ENCODE measurements at regions not wholly inside any gene's neighbourhood (a gene's known extent, or its start where the extent isn't known, plus 50 kb on each side); places are given as distances from the start of the nearest gene placed in this dataset.
"Not testable (repeated sequence)": the region's sequence is repeated elsewhere in the genome, so short reads cannot be mapped to it uniquely, and the experiment has no call there.

- H3K27ac ChIP-seq (ENCODE audit: control insufficient read depth, insufficient read depth, low read length); H3K27me3 ChIP-seq (ENCODE audit: control insufficient read depth, extremely low read depth, insufficient read depth, low read length); H3K79me2 ChIP-seq (ENCODE audit: control insufficient read depth, insufficient read depth, low read length); H3K4me1 ChIP-seq (ENCODE audit: control insufficient read depth, extremely low read depth, insufficient read depth, low read length); H3K9me1 ChIP-seq (ENCODE audit: control insufficient read depth, extremely low read depth, insufficient read depth, low read length); H3K4me2 ChIP-seq (ENCODE audit: control insufficient read depth, extremely low read depth, insufficient read depth, low read depth, low read length); H3K36me3 ChIP-seq (ENCODE audit: control insufficient read depth in 2 of 2, extremely low read depth in 1 of 2, insufficient read depth in 2 of 2, low read length in 2 of 2); H4K20me1 ChIP-seq (ENCODE audit: control insufficient read depth, extremely low read depth, insufficient read depth, low read length); H3K9me3 ChIP-seq (ENCODE audit: control insufficient read depth, low read depth, low read length); H3K9ac ChIP-seq (ENCODE audit: control insufficient read depth, extremely low read depth, insufficient read depth, low read length); dilution Hi-C loops (cut with MboI; ENCODE audit: extremely low pct_ligation_motif_present, low sequenced_read_pairs); H3K4me3 ChIP-seq (ENCODE audit: control insufficient read depth in 2 of 3, extremely low read depth in 1 of 3, insufficient read depth in 2 of 3, low read depth in 1 of 3, low read length in 3 of 3): not testable (repeated sequence)
- H2AFZ ChIP-seq (ENCODE audit: control insufficient read depth, low read length): peak overlapping the region; percentile 37
- FAIRE-seq: peak; percentile 96
- peak; percentile 0 for DNase-seq (ENCODE audit: low read depth, low spot score)
- peak; percentile 36 to 47 (median 41) for TF ChIP-seq CTCF (optimal IDR thresholded peaks at IDR 0.05 in 1 of 3, IDR thresholded peaks at IDR 0.05 in 1 of 3, conservative IDR thresholded peaks at IDR 0.05 in 1 of 3; ENCODE audit: extremely low read depth in 1 of 3, insufficient read depth in 2 of 3, low read length in 3 of 3)
These were observed 76.7 kb upstream of the NEK3 start for GRCh38 chr13:52235900-52236595.

GRCh38 chr13:52234928-52235327 is 75.5 kb upstream of the NEK3 start:
- H3K36me3 ChIP-seq (ENCODE audit: control insufficient read depth in 2 of 2, extremely low read depth in 1 of 2, insufficient read depth in 2 of 2, low read length in 2 of 2); H2AFZ ChIP-seq (ENCODE audit: control insufficient read depth, low read length); H4K20me1 ChIP-seq (ENCODE audit: control insufficient read depth, extremely low read depth, insufficient read depth, low read length); H3K79me2 ChIP-seq (ENCODE audit: control insufficient read depth, insufficient read depth, low read length); H3K4me3 ChIP-seq (ENCODE audit: control insufficient read depth in 2 of 3, extremely low read depth in 1 of 3, insufficient read depth in 2 of 3, low read depth in 1 of 3, low read length in 3 of 3); H3K4me2 ChIP-seq (ENCODE audit: control insufficient read depth, extremely low read depth, insufficient read depth, low read depth, low read length); H3K9me3 ChIP-seq (ENCODE audit: control insufficient read depth, low read depth, low read length); H3K9ac ChIP-seq (ENCODE audit: control insufficient read depth, extremely low read depth, insufficient read depth, low read length); dilution Hi-C loops (cut with MboI; ENCODE audit: extremely low pct_ligation_motif_present, low sequenced_read_pairs); DNase-seq (ENCODE audit: low read depth, low spot score); H3K9me1 ChIP-seq (ENCODE audit: control insufficient read depth, extremely low read depth, insufficient read depth, low read length); H3K4me1 ChIP-seq (ENCODE audit: control insufficient read depth, extremely low read depth, insufficient read depth, low read length); H3K27ac ChIP-seq (ENCODE audit: control insufficient read depth, insufficient read depth, low read length); FAIRE-seq; H3K27me3 ChIP-seq (ENCODE audit: control insufficient read depth, extremely low read depth, insufficient read depth, low read length): not testable (repeated sequence)

GRCh38 chr13:52223063-52223462 is 63.7 kb upstream of the NEK3 start:
- H3K27ac ChIP-seq (ENCODE audit: control insufficient read depth, insufficient read depth, low read length); H3K4me1 ChIP-seq (ENCODE audit: control insufficient read depth, extremely low read depth, insufficient read depth, low read length); H3K4me2 ChIP-seq (ENCODE audit: control insufficient read depth, extremely low read depth, insufficient read depth, low read depth, low read length); H4K20me1 ChIP-seq (ENCODE audit: control insufficient read depth, extremely low read depth, insufficient read depth, low read length); H3K27me3 ChIP-seq (ENCODE audit: control insufficient read depth, extremely low read depth, insufficient read depth, low read length); FAIRE-seq; H3K9me1 ChIP-seq (ENCODE audit: control insufficient read depth, extremely low read depth, insufficient read depth, low read length); H3K4me3 ChIP-seq (ENCODE audit: control insufficient read depth in 2 of 3, extremely low read depth in 1 of 3, insufficient read depth in 2 of 3, low read depth in 1 of 3, low read length in 3 of 3); H2AFZ ChIP-seq (ENCODE audit: control insufficient read depth, low read length); H3K36me3 ChIP-seq (ENCODE audit: control insufficient read depth in 2 of 2, extremely low read depth in 1 of 2, insufficient read depth in 2 of 2, low read length in 2 of 2); dilution Hi-C loops (cut with MboI; ENCODE audit: extremely low pct_ligation_motif_present, low sequenced_read_pairs); H3K9ac ChIP-seq (ENCODE audit: control insufficient read depth, extremely low read depth, insufficient read depth, low read length); H3K9me3 ChIP-seq (ENCODE audit: control insufficient read depth, low read depth, low read length); DNase-seq (ENCODE audit: low read depth, low spot score); H3K79me2 ChIP-seq (ENCODE audit: control insufficient read depth, insufficient read depth, low read length): not testable (repeated sequence)

GRCh38 chr13:52213920-52214319 is 54.5 kb upstream of the NEK3 start:
- dilution Hi-C loops (cut with MboI; ENCODE audit: extremely low pct_ligation_motif_present, low sequenced_read_pairs); H3K27ac ChIP-seq (ENCODE audit: control insufficient read depth, insufficient read depth, low read length); H3K4me2 ChIP-seq (ENCODE audit: control insufficient read depth, extremely low read depth, insufficient read depth, low read depth, low read length); H3K79me2 ChIP-seq (ENCODE audit: control insufficient read depth, insufficient read depth, low read length); H3K4me1 ChIP-seq (ENCODE audit: control insufficient read depth, extremely low read depth, insufficient read depth, low read length); DNase-seq (ENCODE audit: low read depth, low spot score); H3K9me1 ChIP-seq (ENCODE audit: control insufficient read depth, extremely low read depth, insufficient read depth, low read length); FAIRE-seq; H4K20me1 ChIP-seq (ENCODE audit: control insufficient read depth, extremely low read depth, insufficient read depth, low read length); H2AFZ ChIP-seq (ENCODE audit: control insufficient read depth, low read length); H3K9ac ChIP-seq (ENCODE audit: control insufficient read depth, extremely low read depth, insufficient read depth, low read length); H3K9me3 ChIP-seq (ENCODE audit: control insufficient read depth, low read depth, low read length); H3K4me3 ChIP-seq (ENCODE audit: control insufficient read depth in 2 of 3, extremely low read depth in 1 of 3, insufficient read depth in 2 of 3, low read depth in 1 of 3, low read length in 3 of 3); H3K27me3 ChIP-seq (ENCODE audit: control insufficient read depth, extremely low read depth, insufficient read depth, low read length); H3K36me3 ChIP-seq (ENCODE audit: control insufficient read depth in 2 of 2, extremely low read depth in 1 of 2, insufficient read depth in 2 of 2, low read length in 2 of 2): not testable (repeated sequence)

All from keratinocyte (primary cell).